Activated T-cell treated with anti-CD3 and anti-CD28 coated beads for 24 hours (primary cell): ENCODE measurements at regions not wholly inside any gene's neighbourhood (a gene's known extent, or its start where the extent isn't known, plus 50 kb on each side); places are given as distances from the start of the nearest gene placed in this dataset.

Experiments used
- DNase-seq: peaks from one replicate; pipeline ENCODE4 v3.0.0-alpha.2; 2020; ENCODE audit warnings: low read depth

- DNase-seq = no peak
These were observed 698.9 kb downstream of the BCL11B start for GRCh38 chr14:98573082-98573481.

- DNase-seq = no peak
These were observed 695.5 kb downstream of the BCL11B start for GRCh38 chr14:98576463-98576862.

GRCh38 chr14:98578204-98578603 is 693.8 kb downstream of the BCL11B start:
- no peak for DNase-seq

- DNase-seq = no peak
These were observed 692.9 kb downstream of the BCL11B start for GRCh38 chr14:98579140-98579539.

GRCh38 chr14:98580131-98580678 is 691.8 kb downstream of the BCL11B start:
- no peak for DNase-seq

- DNase-seq = no peak
These were observed 689.7 kb downstream of the BCL11B start for GRCh38 chr14:98582276-98582675.

GRCh38 chr14:98591161-98591560 is 680.8 kb downstream of the BCL11B start:
- no peak for DNase-seq

GRCh38 chr14:98592611-98593170 is 679.3 kb downstream of the BCL11B start:
- no peak for DNase-seq

- no peak for DNase-seq
These were observed 678.6 kb downstream of the BCL11B start for GRCh38 chr14:98593361-98593761.

GRCh38 chr14:98594156-98594555 is 677.8 kb downstream of the BCL11B start:
- DNase-seq = no peak

- no peak for DNase-seq
These were observed 673.4 kb downstream of the BCL11B start for GRCh38 chr14:98598576-98598975.

- no peak for DNase-seq
These were observed 672.9 kb downstream of the BCL11B start for GRCh38 chr14:98599082-98599481.

GRCh38 chr14:98602983-98603382 is 669.0 kb downstream of the BCL11B start:
- DNase-seq = no peak

- no peak for DNase-seq
These were observed 667.0 kb downstream of the BCL11B start for GRCh38 chr14:98605043-98605442.

GRCh38 chr14:98606041-98606640 is 665.9 kb downstream of the BCL11B start:
- DNase-seq = no peak

- DNase-seq = no peak
These were observed 665.2 kb downstream of the BCL11B start for GRCh38 chr14:98606816-98607215.

- no peak for DNase-seq
These were observed 664.6 kb downstream of the BCL11B start for GRCh38 chr14:98607341-98607910.

- DNase-seq = no peak
These were observed 663.6 kb downstream of the BCL11B start for GRCh38 chr14:98608071-98609060.

GRCh38 chr14:98612434-98613200 is 659.4 kb downstream of the BCL11B start:
- DNase-seq = no peak

GRCh38 chr14:98614741-98615140 is 657.3 kb downstream of the BCL11B start:
- no peak for DNase-seq

GRCh38 chr14:98622208-98623051 is 649.6 kb downstream of the BCL11B start:
- DNase-seq = no peak
